Fibroblast of the conjunctiva (primary cell): ENCODE measurements at regions not wholly inside any gene's neighbourhood (a gene's known extent, or its start where the extent isn't known, plus 50 kb on each side); places are given as distances from the start of the nearest gene placed in this dataset.

Experiments used
- DNase-seq: peaks from one replicate; pipeline ENCODE4 v3.0.0-alpha.2; 2010; ENCODE audit warnings: low read depth

GRCh38 chr2:215620528-215620927 is 184.7 kb upstream of the FN1 start:
- DNase-seq = no peak

GRCh38 chr2:215619989-215620388 is 184.1 kb upstream of the FN1 start:
- DNase-seq = no peak

GRCh38 chr2:215619022-215619958 is 183.4 kb upstream of the FN1 start:
- no peak for DNase-seq

DNA sequence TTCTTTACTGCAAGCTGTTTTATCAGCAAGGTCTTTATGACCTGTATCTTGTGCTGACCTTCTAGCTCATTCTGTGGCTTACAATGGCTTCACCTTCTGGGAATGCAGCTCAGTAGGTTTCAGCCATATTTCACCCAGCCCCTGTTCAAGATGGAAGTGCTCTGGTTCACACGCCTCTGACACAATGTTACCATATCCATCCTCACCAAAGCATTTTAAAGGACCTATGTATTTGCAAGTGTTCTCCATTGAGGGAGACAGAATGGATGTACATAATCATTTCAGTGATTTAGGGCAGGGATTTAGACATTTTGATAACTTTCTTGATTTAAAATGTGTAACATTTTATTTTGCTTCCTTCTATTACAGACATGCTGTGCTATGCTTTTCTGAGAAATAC is 182.3 kb upstream of the FN1 start:
- DNase-seq = no peak

DNA sequence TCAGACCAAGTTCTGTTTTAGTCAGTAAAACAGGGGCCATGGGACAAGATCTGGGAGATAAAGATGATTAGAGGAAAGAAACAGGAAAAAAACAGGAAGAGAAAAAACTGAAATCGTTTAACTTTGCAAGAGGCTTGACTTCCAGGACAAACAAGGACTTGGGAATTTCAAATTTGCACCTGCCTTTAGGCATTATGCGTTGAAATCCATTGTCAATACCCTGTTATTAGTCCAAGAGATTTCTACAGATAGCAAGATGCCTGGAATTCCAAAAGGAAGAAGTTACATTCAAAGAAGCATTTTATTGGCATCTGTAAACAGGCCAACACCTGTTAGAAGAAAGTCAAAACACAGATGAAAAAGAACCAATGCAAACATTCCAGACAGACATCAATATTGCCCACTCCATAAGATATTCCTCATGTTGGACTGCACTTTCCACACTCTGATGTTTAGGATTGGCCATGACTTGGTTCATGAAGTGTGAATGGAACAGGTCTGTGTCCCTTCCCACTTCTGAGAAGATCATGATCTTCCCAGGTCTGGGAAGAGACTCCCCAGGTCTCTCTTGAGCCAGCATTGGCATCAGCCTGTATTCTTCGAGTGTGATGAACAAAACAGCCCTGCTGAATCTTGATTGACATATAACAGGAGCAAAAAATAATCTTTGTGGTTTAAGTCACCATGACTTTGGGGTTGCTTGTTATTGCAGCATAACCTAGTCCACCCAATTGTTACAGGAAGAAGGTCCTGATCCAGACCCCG is 181.4 kb upstream of the FN1 start:
- no peak for DNase-seq

- no peak for DNase-seq
Observed at GRCh38 chr2:215615803-215616174, 179.9 kb upstream of the FN1 start.

- no peak for DNase-seq
Observed at GRCh38 chr2:215615067-215615802, 179.4 kb upstream of the FN1 start.

- DNase-seq = no peak
Observed at GRCh38 chr2:215614296-215614695, 178.4 kb upstream of the FN1 start.

GRCh38 chr2:215613888-215614287 is 178.0 kb upstream of the FN1 start:
- no peak for DNase-seq

- no peak for DNase-seq
Observed at GRCh38 chr2:215613280-215613679, 177.4 kb upstream of the FN1 start.

DNA sequence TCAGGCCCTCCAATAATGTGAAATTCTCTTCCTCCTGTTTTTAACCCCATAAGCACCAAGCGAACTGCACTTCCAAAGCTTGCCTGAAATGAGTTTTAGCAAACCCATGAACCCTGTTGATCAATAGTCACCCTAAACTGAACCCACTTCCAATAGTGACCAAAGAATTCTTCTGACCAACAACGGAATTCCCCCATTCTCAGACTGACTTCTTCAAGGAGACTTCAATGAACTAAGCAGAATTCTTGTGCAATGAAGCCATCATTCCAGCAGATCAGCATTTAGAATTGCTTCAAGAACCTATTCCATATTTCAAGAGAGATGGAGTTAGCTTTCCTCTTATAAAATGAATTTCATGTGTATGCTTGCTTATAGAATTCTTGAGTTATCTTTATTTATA is 176.9 kb upstream of the FN1 start:
- no peak for DNase-seq

DNA sequence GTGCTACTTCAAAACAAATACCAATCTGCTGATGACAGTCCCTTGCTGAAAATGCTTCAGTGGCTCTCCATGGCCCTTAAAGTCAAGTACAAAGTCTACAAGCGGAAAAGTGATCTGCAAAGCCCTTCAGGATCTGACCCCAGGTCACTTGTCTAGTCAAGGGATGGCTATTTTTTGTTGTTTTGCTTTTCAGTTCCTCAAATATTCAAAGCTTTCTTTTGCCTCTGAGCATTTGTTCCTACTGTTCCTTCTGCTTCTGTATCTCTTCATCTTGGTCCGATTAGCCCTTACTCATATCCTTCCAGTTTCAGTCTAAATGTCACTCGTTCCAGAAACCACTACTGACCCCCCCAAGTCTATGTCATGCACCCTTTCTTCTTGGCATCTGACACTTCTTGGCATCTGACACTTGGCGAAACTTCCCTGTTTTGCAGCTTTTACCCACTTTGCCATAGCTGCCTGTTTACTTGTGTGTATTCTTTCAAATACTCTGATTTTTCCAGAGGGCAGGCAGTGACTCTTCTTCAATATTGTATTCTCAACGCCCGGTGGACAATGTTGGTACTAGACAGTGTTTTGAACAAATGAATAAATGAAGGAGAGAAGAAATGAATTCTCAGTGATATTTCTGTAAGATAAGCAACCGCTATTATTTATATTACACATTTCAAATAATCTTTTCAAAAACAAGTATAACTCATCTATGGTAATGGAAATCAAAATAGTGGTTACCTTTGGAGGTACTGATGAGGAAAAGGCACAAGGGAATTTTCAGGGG is 175.9 kb upstream of the FN1 start:
- DNase-seq = no peak

- DNase-seq = no peak
Observed at GRCh38 chr2:215609089-215610032, 173.5 kb upstream of the FN1 start.

DNA sequence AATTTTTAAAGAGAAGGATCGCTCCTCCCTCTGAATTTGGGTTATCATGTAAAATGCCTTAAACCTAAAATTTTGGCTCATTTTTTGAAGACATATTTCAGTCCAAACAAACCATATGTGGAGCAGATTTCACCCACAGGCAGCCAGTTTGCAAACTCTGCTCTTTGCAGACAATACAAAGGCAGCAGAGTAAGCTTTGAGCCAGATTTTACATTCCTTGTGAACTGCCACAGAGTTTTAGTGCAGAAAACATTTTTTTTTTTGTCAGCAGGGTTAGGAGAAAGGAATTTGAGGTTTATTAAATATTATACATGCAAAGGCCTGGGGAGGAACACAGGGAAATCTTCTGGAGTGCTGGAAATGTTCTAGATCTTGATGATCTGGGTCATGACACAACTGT is 171.9 kb upstream of the FN1 start:
- no peak for DNase-seq

DNA sequence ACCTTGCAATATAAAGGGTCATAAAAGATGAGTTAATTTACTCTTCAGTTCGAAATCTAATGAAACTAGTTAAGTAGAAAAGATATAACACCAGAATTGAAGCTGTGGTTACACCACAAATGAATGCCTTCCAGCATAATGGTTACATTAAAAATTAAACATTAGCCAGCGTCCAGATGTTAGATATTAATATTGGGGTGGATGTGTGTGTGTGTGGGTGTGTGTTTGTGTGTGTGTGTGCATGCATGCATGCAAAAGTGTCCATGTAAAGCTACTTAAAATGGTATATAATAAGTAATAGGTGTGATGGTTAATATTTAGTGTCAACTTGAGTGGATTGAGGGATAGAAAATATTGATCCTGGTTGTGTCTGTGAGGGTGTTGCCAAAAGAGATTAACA is 170.4 kb upstream of the FN1 start:
- DNase-seq = no peak

- DNase-seq = no peak
Observed at GRCh38 chr2:215605214-215605613, 169.3 kb upstream of the FN1 start.

GRCh38 chr2:215604606-215605005 is 168.7 kb upstream of the FN1 start:
- DNase-seq = no peak

GRCh38 chr2:215603440-215603839 is 167.6 kb upstream of the FN1 start:
- DNase-seq = no peak

DNA sequence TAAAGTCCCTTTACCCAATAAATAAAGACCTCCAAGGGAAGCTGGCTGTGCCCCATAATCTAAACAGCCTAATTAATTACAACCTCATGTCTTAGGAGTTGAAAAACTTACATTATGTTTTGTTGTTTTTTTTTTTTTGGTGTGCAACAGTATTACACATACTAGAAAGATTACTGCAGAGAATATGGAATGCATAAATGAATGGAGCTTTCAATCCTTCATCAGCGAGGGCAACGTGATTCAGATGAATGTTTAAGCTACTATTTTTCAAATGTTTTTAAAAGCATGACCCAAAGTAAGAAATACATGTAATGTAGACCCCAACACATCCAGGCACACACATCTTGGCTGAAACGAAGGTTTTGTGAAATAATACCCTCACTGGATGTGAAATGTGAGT is 167.1 kb upstream of the FN1 start:
- no peak for DNase-seq

GRCh38 chr2:215601990-215602721 is 166.3 kb upstream of the FN1 start:
- DNase-seq = peak; percentile 44
